Epithelial cell of proximal tubule (primary cell): ENCODE measurements at regions not wholly inside any gene's neighbourhood (a gene's known extent, or its start where the extent isn't known, plus 50 kb on each side); places are given as distances from the start of the nearest gene placed in this dataset.

Experiments
- DNase-seq: peaks from one replicate; pipeline ENCODE4 v3.0.0-alpha.2; 2011; ENCODE audit warnings: low read depth
- H3K4me3 ChIP-seq: 2 replicates; pipeline ENCODE4 v1.5.1; 2011; ENCODE audit warnings: low read depth, mild to moderate bottlenecking, low read length
- TF ChIP-seq, protein P1 (sequence below): conservative IDR thresholded peaks from 2 replicates; pipeline ENCODE4 v1.5.1; 2012; ENCODE audit warnings: low read depth, mild to moderate bottlenecking, low read length

GRCh38 chr19:28046932-28047331 is 1166.0 kb downstream of the UQCRFS1 start:
- TF ChIP-seq, protein P1, sequence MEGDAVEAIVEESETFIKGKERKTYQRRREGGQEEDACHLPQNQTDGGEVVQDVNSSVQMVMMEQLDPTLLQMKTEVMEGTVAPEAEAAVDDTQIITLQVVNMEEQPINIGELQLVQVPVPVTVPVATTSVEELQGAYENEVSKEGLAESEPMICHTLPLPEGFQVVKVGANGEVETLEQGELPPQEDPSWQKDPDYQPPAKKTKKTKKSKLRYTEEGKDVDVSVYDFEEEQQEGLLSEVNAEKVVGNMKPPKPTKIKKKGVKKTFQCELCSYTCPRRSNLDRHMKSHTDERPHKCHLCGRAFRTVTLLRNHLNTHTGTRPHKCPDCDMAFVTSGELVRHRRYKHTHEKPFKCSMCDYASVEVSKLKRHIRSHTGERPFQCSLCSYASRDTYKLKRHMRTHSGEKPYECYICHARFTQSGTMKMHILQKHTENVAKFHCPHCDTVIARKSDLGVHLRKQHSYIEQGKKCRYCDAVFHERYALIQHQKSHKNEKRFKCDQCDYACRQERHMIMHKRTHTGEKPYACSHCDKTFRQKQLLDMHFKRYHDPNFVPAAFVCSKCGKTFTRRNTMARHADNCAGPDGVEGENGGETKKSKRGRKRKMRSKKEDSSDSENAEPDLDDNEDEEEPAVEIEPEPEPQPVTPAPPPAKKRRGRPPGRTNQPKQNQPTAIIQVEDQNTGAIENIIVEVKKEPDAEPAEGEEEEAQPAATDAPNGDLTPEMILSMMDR: no peak
- no peak overlapping the region for H3K4me3 ChIP-seq
- DNase-seq: no peak

GRCh38 chr19:28045621-28046020 is 1167.3 kb downstream of the UQCRFS1 start:
- H3K4me3 ChIP-seq: no peak overlapping the region
- TF ChIP-seq, protein P1: no peak
- DNase-seq: no peak

DNA sequence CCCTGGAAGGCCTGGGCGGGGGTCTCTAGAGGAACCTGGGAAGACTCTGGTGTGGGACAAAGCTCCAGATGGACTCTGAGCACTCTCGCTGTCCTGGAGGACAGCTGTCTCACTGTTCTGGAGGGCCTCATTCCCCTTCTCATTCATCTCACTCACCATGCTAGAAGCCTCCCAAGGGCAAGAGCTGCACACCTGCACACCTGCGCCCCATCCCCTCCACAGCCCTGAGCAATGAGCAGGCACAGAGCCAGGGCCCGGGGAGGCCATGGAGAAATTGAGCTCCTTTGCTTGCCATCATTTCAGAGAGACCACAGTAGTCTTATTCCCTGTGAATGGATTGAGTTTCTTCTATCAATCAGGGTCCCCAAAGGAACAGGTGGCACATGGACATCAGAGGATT is 1168.5 kb downstream of the UQCRFS1 start:
- no peak overlapping the region for H3K4me3 ChIP-seq
- TF ChIP-seq, protein P1: no peak
- no peak for DNase-seq

DNA sequence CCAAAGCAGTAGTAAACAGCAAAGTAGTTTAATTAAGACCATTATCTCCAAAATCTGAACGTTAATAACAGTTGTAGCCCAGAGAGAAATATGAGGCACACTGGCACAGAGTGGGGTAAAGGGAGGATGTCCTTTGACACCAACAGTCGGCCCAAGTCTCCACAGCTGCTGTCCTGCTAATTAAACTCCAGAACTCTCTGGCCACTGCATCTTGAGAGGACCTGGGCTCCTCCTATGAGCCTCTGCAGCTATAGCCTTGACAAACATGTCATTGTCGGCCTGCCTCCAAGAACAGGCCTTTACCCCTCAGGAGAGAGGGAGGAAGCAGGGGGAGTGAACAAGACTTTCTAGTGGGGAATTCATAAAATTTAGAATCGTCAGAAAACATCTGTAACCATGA is 1170.4 kb downstream of the UQCRFS1 start:
- no peak for DNase-seq
- TF ChIP-seq, protein P1: no peak
- no peak overlapping the region for H3K4me3 ChIP-seq

- TF ChIP-seq, protein P1: no peak
- H3K4me3 ChIP-seq: no peak overlapping the region
- peak; percentile 92 for DNase-seq
Measured at GRCh38 chr19:28039677-28040381, 1173.1 kb downstream of the UQCRFS1 start.

DNA sequence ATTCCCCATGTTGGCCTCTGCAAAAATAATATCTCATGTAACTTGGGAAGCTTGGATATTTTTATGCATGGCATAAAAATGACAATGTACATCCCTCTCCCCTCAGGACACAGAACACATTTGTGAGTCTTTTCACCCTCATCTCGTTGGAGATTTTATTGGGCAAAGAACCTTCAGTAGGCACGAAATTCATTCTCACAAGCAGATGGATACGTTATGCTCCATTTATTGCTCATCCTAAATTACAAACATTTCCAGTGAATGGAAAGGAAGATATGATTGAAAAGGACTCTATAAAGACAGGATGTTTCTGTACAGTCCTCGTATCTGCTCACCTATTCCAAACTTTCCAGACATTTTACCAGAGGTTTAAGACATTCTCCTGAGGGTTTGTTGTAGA is 1175.8 kb downstream of the UQCRFS1 start:
- TF ChIP-seq, protein P1: no peak
- H3K4me3 ChIP-seq: no peak overlapping the region
- DNase-seq: no peak

DNA sequence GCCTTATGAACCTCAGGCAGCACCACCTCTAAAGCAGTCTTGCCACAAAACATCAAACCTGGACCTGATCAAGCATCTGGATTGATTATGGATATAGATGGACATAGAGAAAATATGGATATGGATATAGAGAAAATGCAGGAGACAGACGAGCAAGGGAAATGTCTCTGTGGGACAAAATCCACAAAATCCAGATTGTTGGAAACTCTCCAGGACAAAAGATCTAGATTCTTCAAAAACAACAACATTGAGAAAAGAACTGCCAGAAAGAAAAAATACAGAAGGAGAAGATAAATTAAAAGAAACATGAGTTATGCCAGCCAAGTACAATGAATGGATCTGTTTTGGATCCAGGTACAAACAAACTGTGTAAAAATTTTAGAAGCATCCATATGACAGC is 1176.5 kb downstream of the UQCRFS1 start:
- no peak overlapping the region for H3K4me3 ChIP-seq
- TF ChIP-seq, protein P1: no peak

More for the DNA sequence above, 1176.5 kb downstream of the UQCRFS1 start:
- DNase-seq: no peak
